GM12878 (cell line): ENCODE measurements at regions not wholly inside any gene's neighbourhood (a gene's known extent, or its start where the extent isn't known, plus 50 kb on each side); places are given as distances from the start of the nearest gene placed in this dataset.

ENCODE experiments used
- CEBPB ChIP-seq, 2 experiments: fragments of 150-350 bp in 1 of 2; IDR thresholded peaks; 2 replicates each; pipeline ENCODE4 v1.6.1; 2012 to 2014; ENCODE audit warnings: low read depth in 2 of 2, low read length in 2 of 2, borderline replicate concordance in 1 of 2, inconsistent platforms in 1 of 2
- CTCF ChIP-seq, 3 experiments: IDR thresholded peaks in 2 of 3; conservative IDR thresholded peaks in 1 of 3; 2 replicates each; pipeline ENCODE4 v1.5.1; 2011; ENCODE audit warnings: low read depth in 3 of 3, low read length in 3 of 3, mild to moderate bottlenecking in 3 of 3, control low read depth in 2 of 3, moderate library complexity in 2 of 3, inconsistent platforms in 1 of 3, mixed read lengths in 1 of 3; ENCODE audit not compliant: control insufficient read depth in 2 of 3, insufficient read depth in 1 of 3; ENCODE audit errors: extremely low read depth in 1 of 3
- NR2C2 ChIP-seq: IDR thresholded peaks from 2 replicates; pipeline ENCODE4 v1.6.1; 2011; ENCODE audit warnings: borderline replicate concordance, low read depth; ENCODE audit not compliant: control insufficient read depth, insufficient read length
- POU2F2 ChIP-seq: IDR thresholded peaks from 3 replicates; pipeline ENCODE4 v1.6.1; 2011; ENCODE audit warnings: low read depth, mild to moderate bottlenecking, low read length, borderline replicate concordance
- RAD51 ChIP-seq: fragments of 450-650 bp; IDR thresholded peaks from 2 replicates; pipeline ENCODE4 v1.6.1; 2016; ENCODE audit warnings: moderate library complexity, mild to moderate bottlenecking, inconsistent platforms
- ZNF274 ChIP-seq: IDR thresholded peaks from one replicate; pipeline ENCODE4 v1.8.0; 2011; ENCODE audit not compliant: insufficient read length, insufficient read depth
- TF ChIP-seq, protein P1 (sequence below): IDR thresholded peaks from 2 replicates; pipeline ENCODE4 v1.6.1; 2012; ENCODE audit warnings: mild to moderate bottlenecking, low read depth, low read length
- TF ChIP-seq, protein P2 (sequence below): fragments of 450-650 bp; IDR thresholded peaks from 2 replicates; pipeline ENCODE4 v1.6.1; 2018; ENCODE audit warnings: borderline replicate concordance, mild to moderate bottlenecking; ENCODE audit not compliant: partially characterized antibody

DNA sequence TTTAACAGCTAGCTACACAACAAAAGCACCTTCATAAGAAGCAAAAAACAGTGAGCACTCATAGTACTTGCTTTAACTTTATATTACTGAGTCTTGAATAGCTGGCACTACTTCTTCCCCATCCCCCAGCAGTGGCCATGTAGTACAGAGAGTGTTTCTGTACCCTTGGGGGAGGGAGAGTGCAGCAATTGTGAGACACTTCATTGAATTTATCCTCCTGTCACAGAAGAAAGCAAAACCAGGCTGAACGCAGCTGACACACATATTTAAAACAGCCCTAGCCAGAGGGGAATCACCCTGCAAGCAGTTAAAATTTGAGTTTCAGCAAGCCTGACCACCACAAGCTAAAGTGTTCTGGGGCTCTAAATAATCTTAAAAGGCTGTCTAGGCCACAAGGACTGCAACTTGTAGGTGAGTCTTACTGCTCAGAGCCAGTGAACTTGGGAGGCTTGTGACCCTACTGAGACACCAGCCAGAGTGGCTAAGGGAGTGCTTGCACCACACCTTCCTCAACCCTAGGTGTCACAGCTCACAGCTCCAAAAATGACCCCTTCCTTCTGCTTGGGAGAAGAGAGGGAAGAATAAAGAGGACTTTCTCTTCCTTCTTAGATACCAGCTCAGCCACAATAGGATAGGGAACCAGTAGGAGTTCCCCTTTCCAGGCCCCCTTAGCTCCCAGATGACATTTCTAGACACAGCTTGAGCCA lies 97.7 kb upstream of the MEOX2 start:
- TF ChIP-seq RAD51 (no peak), ZNF274 (no peak), CTCF (IDR thresholded peaks at IDR 0.05 in 2 of 3, conservative IDR thresholded peaks at IDR 0.05 in 1 of 3; ENCODE audit: control insufficient read depth in 2 of 3, extremely low read depth in 1 of 3, insufficient read depth in 1 of 3, low read depth in 3 of 3, low read length in 3 of 3) (no peak), NR2C2 (no peak), CEBPB (IDR thresholded peaks at IDR 0.05; ENCODE audit: borderline replicate concordance in 1 of 2, low read depth in 2 of 2, low read length in 2 of 2) (no peak), POU2F2 (no peak)
- TF ChIP-seq, protein P1, sequence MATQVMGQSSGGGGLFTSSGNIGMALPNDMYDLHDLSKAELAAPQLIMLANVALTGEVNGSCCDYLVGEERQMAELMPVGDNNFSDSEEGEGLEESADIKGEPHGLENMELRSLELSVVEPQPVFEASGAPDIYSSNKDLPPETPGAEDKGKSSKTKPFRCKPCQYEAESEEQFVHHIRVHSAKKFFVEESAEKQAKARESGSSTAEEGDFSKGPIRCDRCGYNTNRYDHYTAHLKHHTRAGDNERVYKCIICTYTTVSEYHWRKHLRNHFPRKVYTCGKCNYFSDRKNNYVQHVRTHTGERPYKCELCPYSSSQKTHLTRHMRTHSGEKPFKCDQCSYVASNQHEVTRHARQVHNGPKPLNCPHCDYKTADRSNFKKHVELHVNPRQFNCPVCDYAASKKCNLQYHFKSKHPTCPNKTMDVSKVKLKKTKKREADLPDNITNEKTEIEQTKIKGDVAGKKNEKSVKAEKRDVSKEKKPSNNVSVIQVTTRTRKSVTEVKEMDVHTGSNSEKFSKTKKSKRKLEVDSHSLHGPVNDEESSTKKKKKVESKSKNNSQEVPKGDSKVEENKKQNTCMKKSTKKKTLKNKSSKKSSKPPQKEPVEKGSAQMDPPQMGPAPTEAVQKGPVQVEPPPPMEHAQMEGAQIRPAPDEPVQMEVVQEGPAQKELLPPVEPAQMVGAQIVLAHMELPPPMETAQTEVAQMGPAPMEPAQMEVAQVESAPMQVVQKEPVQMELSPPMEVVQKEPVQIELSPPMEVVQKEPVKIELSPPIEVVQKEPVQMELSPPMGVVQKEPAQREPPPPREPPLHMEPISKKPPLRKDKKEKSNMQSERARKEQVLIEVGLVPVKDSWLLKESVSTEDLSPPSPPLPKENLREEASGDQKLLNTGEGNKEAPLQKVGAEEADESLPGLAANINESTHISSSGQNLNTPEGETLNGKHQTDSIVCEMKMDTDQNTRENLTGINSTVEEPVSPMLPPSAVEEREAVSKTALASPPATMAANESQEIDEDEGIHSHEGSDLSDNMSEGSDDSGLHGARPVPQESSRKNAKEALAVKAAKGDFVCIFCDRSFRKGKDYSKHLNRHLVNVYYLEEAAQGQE: no peak
- TF ChIP-seq, protein P2, sequence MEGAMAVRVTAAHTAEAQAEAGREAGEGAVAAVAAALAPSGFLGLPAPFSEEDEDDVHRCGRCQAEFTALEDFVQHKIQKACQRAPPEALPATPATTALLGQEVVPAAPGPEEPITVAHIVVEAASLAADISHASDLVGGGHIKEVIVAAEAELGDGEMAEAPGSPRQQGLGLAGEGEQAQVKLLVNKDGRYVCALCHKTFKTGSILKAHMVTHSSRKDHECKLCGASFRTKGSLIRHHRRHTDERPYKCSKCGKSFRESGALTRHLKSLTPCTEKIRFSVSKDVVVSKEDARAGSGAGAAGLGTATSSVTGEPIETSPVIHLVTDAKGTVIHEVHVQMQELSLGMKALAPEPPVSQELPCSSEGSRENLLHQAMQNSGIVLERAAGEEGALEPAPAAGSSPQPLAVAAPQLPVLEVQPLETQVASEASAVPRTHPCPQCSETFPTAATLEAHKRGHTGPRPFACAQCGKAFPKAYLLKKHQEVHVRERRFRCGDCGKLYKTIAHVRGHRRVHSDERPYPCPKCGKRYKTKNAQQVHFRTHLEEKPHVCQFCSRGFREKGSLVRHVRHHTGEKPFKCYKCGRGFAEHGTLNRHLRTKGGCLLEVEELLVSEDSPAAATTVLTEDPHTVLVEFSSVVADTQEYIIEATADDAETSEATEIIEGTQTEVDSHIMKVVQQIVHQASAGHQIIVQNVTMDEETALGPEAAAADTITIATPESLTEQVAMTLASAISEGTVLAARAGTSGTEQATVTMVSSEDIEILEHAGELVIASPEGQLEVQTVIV: no peak
